NCI-H1105 (cell line): ENCODE measurements at regions not wholly inside any gene's neighbourhood (a gene's known extent, or its start where the extent isn't known, plus 50 kb on each side); places are given as distances from the start of the nearest gene placed in this dataset.
"Not testable (repeated sequence)": the region's sequence is repeated elsewhere in the genome, so short reads cannot be mapped to it uniquely, and the experiment has no call there.

ENCODE experiments used
- DNase-seq: peaks from one replicate; lab custom pipeline; 2025; lab: John Stamatoyannopoulos, UW

DNA sequence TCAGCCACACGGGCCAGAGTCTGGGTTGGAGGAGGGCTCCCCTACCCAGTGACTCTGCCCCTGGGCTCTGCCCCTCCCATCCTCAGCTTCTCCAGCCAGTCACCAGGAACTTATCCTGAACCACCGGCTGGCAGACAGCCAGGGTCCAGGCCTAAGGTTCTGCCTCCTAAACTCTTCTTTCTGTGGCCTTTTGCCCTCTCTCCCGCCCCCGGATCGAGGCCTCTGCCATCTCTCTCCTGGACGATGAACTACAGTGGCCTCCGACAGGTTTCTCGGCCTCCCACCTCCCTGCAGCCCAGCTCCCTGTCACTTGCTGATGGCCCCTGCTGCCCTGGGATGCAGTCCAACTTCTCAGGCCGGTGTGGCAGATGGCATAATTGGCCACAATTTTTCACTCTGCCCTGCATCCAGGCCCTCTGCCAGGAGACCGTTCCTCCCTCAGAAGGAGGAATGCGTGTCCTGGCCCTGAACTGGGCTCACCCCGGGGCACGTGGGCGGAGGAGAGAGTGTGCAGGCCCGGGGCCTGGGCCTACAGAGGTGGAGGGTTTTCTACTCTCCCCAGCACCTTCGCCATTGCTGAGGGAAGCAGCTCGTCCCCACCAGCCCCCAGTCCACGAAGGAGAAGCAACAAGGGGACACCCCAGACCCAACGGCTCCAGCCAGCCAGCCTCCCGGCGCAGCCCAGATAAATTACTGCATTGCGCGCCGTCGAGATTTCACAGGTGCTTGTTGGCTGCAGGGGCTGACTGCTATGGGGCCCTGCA is 81.9 kb upstream of the LRPAP1 start:
- peak; percentile 42 for DNase-seq

DNA sequence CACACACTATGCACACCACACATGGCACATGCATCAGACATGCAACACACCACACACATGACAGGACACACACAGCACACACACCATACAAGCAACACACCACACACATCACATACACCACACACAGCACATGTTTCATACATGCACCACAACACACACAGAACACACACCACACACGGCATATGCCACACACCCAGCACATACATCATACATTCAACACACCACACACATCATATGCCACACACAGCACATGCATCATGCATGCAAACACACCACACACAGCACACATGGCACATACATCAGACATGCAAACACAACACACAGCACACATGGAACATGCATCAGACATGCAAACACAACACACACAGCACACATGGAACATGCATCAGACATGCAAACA is 80.7 kb upstream of the LRPAP1 start:
- DNase-seq: no peak

DNA sequence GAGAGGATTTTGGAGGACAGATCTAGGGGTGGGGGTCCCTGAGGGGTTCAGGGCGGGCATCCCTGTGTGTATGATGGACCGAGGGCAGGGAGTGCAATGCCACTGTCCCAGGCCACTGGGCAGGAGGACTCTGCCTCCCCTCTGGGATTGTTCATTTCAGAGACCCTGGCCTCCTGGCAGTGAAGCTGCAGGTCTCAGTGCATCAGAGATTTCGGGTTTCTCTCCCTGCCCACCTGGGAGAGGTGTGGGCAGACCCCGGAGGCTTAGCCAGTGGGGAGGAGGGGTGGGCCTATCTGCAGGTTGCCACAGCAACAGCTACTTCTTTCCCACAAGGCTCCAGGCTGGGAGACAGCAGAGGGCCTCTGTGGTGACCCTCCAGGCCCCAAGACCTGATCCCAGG is 80.1 kb upstream of the LRPAP1 start:
- DNase-seq: no peak

DNA sequence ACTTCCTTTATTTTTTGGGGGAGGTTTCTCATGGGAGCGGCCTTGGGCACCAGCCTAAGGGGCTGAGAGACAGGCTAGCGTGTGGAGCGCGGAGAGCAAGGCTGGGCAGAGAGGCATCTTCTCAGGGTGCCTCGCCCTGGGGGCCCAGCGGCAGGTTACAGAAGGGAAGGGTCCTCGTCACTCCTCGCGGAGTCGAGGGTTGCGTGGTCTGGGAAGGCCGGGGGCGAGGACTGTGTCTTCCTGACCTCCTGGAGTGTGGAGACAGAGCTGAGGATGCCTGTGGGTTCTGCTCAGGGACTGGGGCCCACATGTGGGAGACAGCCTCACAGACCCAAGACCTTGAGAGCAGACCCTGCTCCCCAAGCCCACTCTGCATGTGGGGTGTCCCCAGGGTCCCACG is 79.6 kb upstream of the LRPAP1 start:
- no peak for DNase-seq

DNA sequence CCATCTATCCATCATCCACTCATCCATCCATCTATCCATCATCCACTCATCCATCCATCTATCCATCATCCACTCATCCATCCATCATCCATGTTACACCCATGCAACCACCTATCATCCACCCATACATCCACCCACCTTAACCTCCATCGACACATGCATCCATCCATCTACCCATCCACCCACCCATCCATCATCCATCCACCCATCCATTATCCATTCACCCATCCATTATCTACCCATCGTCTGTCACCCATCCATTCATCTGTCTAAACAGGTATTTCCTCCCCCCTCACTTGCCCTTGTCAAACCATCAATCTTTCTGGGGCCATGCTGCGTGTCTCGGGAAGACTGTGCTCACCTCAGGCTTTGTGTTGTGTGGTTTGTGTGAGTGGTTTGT is 78.6 kb upstream of the LRPAP1 start:
- DNase-seq: not testable (repeated sequence)

DNA sequence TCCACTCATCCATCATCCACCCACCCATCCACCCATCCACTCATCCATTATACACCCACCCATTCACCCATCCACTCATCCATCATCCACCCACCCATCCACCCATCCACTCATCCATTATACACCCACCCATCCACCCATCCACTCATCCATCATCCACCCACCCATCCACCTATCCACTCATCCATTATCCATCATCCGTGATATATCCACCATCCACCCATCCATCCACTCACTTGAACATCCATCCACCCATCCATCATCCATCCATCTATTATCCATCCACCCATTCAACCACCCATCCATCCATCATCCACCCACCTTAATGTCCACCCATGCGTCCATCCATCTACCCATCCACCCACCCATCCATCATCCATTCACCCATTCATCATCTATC is 77.7 kb upstream of the LRPAP1 start:
- not testable (repeated sequence) for DNase-seq

DNA sequence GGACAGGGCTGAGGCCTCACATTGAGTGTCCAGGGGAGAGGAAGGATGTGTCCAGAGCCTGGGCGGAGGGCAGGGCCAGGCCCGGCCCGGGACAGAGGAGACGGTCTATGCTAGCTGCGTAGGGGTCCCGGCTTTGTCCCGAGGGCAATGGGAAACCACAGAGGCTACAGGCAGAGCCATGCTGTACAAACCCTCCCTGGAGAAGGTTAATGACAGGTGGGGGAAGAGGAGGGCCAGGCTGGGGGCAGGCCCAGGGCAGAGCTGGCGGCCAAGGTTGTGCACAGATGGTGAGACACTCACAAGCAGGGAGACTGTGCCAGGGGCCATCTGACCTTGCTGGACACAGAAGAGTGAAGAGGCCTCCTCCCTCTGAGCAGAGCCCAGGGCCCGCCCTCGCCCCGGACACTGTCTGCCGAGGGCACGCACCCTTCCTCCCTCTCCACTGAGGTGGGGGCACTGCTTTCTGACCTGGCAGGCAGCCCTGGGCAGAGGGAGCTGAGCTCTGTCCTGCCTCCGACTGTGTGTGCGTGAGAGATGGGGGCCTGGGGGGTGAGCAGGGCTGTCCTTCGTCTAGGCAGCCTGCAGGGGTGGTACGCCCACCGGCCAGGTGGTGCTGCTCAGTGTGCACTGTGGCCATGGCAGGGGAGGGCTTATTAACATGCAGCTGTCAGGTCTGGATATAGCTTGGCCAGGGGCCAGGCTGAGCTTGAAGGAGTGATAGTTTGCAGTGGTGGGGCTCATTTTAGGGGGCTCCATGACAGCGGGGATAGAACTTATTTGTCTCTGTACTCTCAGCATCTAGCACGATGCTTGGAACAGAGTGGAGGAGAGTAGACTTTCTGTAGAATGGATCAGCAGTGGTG is 75.7 kb upstream of the LRPAP1 start:
- DNase-seq: peak; percentile 70

DNA sequence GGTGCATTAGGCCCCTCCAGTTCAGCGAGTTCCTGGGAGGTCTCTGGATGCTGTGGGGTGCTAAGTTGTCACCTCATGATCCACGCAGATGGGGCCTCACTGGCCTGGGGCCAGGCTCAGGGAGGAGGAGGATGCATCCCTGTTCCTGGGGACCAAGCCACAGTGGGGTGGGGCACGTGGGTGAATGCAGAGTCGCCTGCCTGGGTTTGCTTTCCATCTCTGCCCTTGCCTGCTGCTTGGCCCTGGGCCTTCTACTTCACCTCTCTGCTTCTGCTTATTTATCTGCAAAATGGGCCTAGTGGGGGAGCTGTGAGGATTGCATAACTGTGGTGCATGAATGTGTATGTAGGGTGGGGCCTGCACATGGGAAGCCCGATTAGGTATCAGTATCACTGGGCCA is 74.6 kb upstream of the LRPAP1 start:
- DNase-seq: not testable (repeated sequence)

DNA sequence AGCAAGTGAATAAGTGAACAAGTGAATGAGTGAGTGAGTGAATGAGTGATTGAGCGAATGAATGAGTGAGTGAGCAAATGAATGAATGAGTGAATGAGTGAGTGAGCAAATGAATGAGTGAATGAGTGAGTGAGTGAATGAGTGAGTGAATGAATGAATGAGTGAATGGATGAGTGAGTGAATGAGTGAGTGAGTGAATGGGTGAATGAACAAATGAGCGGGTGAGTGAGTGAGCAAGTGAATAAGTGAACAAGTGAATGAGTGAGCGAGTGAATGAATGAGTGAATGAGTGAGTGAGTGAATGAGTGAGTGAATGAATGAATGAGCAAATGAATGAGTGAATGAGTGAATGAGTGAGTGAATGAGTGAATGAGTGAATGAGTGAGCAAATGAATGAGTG is 74.0 kb upstream of the LRPAP1 start:
- not testable (repeated sequence) for DNase-seq

DNA sequence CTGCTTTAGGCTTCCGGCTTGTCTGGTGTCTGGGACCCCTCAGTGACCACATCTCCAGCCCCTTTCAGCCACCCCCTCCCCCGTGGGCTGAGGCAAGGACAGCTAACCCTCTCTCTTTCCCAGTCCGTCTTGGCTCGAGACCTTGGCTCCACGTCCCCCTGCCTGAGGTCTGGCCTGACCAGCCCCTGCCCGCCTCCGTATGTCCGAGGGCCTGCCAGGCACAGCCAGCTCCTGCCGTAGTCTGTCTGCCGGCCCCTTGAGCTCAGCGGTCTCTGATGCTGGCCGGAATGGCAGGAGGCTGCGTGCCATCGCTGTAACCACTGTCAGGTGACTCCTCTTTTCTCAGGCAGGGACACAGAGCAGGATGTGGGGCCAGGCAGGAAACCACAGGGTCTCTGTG is 73.3 kb upstream of the LRPAP1 start:
- no peak for DNase-seq

DNA sequence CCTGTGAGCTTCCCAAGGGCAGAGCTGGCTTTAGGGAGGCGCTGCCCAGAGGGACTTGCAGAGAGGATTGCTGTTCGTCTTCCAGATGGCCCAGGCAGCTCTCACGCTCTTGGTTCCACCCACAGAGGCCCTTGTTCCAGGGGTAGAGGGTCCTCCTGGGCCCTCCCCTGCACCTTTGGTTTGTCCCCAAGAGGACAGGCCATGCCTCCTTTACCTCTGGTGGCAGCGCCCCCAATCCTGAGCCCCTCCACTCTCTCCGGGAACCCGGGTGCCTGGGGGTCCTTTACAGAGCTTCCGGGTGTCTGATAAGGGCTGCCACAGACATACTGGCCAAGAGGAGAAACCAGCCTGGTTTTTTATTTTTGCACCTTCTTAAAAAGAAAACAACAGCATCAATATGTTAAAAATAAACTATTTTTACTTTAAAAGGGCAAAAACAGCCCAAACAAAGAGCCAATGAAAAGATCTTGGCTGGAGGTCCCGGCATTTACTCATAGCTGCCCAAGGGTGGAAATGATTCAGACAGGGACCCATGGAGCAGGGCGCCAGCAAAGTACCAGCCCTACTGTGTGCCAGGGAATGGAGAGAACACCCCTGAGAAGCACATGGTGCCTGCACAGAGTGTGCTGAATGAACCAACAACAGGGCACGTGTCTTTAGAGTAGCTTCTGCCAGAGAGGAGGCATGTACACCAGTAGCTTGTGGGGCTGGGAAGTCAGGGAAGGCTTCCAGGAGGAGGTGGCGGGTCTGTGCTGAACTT is 70.8 kb upstream of the LRPAP1 start:
- DNase-seq: not testable (repeated sequence)

DNA sequence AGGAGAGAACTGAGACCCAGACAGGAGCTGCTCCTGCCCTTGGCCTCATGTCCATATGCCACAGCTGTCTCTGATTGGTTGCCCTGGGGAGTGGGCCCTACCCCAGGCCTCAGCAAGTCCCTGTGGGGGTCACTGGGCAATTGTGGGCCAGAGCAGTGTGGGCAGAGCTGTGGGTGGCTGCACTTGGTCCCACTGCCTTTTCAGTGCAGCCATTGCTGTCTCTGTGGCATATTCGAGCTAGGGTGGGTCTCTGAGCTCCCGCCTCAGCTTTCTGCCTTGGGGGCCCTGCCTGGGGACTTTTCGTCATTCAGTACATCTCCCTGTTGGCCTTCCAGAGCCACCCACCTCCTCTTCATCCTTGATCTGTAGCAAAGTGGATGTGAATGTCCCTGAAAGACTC is 69.8 kb upstream of the LRPAP1 start:
- no peak for DNase-seq

DNA sequence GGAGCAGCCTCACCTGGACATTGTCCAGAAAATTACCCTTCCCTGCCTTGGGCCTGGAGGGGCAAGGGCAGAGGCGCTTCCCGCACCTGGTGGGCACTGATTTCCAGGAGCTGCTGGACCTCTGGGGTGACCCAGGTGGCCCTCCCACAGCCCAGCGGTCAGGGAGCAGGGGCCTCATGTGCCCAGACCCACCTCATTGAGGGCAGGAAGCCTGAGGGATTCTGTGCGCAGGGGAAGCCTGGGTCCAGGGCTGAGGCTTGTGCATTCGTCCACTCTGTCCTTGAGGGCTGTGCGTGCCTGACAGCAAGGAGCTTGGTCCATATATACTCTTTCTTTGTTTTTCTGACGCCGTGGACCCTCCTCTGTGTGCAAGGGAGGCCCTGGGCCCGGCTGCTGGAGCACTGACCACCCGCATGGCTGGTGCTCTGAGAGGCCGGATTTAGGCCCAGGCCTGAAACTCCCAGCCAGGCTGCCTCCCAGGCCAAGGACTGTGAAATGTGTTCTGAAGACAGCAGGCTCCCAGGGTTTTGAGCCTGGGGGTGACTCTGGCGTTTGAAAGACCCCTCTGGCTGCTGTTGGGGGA is 69.0 kb upstream of the LRPAP1 start:
- DNase-seq: not testable (repeated sequence)

DNA sequence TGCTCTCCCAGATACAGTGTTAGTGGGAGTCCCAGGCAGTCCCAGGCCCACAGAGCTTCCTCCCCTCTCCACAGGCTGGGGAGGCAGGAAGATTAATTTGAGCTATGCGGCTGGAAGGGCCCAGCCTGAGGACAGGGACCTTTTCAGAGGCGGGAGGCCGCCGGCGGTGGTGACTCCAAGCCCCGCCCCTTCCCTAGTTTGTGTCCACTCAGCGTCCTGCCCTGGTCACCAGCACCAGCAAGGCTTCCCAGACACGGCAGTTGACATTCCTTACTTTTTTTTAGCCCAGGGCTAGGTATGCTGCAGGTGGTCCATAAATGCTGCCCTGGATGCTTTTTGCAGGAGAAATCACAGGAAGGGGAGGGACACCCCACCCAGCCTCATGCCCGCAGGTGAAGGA is 67.7 kb upstream of the LRPAP1 start:
- DNase-seq: no peak

DNA sequence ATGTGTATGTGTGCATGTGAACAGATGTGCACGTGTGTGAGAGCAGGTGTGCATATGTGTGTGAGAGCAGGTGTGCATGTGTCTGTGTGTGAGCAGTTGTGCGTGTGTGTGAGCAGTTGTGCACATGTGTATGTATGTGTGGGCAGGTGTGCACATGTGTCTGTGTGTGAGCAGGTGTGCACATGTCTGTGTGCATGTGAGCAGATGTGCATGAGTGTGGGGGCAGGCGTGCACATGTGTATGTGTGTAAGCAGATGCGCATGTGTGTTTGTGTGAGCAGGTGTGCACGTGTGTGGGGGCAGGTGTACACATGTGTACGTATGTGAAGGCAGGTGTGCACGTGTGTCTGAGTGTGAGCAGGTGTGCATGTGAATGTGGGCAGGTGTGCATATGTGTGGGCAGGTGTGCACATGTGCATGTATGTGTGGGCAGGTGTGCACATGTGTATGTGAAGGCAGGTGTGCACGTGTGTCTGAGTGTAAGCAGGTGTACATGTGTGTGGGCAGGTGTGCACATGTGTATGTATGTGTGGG is 66.5 kb upstream of the LRPAP1 start:
- DNase-seq: no peak

DNA sequence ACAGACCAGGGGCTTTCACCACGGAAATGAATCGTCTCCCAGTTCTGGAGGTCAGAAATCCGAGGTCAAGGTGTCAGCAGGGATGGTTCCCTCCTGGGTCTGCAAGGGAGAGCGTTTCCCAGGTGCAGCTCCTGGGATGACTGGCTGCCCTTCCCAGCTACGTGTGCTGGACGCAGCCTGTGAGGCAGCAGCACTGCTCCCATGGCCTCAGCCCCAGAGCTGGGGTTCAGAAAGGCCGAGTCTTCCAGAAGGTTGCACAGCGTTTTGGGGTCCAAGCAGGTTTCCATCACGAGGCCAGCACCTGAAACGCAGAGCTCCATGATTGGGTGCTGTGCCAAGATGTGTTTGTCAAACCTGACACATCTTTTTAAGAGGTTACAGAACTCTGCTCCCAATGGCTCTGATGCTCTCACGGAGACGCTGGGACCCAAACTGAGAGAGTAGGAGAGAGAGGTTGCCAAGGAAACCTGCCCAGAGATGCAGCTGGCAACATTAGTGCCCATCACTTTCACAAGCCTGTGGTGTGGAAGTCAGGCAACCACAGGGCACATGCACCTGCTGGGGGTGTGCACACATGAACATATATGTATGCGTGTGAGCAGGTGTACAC is 65.8 kb upstream of the LRPAP1 start:
- not testable (repeated sequence) for DNase-seq

DNA sequence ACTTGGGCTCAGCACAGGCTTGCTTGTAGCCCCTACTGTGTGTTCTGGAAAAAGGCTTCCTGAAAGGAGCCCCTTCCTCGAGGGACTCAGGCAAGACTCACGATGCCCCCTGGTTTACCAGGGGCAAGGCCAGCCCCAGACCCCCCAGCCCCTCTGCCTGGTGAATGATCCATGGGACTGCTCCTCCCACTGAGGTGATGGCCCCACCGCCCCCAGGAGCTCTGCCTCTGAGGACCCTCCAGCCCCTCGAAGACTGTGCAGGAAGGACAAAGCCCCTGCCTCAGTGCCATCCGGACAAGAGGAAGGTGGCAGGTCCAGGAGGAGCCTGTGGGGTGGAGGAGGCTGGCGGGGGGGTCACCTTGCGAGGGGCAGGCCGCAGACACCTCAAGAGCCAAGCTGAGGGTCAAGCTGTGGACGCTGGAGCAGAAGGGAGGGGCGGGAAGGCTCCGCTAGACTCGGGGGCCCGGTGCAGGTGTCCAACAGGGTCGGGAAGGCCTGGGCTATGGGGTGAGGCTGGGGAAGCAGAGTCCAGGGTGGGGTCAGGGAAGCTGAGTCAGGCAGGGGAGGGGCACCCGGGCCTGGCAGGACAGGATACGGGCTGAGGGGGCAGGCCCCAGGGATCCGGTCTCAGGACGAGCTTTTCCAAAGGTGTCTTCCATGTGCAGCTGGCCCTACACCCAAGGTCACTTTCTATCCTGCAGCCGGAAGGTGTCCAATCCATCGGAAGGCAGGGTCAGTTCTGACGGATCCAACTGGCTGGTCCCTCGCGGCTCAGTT is 64.9 kb upstream of the LRPAP1 start:
- DNase-seq: not testable (repeated sequence)

DNA sequence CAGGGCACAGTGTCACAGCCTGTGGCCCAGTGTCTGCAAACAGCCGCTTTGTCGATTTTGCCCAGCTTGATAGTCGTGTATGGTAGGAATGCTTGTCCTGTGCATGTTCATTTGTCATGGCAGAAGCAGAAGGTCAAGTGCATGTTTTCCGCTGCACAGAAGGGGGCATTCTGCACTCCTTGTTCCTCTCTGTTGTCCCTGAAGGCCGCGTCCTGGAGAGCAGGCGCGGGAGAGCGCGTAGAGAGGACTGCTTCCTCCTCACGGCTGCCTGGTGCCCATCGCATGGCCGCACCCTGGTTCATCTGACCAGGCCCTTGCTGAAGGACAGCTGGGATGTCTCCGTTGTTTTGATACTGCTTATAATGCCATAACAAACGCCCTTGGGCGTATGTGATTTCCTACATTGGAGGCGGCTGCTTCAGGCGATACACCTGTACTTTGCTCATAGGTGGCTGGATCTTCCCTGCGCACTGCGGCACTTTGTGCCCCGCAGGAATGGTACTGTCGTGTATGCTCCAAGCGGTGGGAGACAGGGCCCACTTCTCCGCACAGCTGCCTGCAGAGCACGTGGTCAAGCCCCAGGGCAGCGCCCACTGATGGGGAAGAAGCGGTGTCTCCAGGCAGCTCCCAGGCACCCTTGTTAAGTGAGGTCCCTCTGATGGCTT is 63.5 kb upstream of the LRPAP1 start:
- DNase-seq: not testable (repeated sequence)

DNA sequence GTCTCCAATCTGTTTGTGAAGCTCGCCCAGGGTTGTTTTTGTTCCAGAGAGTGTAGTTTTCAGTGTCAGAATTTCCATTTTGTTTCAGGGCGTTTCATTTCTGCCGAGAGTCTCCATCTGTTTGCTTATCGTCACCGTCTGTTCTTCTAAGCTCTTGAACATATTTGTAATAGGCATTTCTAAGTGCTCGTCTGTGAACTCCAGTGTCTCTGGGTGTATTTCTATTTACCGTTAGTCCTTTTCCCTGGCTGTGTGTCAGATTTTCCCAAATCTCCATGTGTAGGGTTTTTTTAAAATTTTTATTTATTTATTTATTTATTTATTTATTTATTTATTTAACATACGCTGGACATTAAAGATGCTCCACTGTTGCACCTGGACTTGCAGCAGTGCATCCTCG is 62.5 kb upstream of the LRPAP1 start:
- not testable (repeated sequence) for DNase-seq
